ENCODE measurements at regions not wholly inside any gene's neighbourhood (a gene's known extent, or its start where the extent isn't known, plus 50 kb on each side); places are given as distances from the start of the nearest gene placed in this dataset.

DNA sequence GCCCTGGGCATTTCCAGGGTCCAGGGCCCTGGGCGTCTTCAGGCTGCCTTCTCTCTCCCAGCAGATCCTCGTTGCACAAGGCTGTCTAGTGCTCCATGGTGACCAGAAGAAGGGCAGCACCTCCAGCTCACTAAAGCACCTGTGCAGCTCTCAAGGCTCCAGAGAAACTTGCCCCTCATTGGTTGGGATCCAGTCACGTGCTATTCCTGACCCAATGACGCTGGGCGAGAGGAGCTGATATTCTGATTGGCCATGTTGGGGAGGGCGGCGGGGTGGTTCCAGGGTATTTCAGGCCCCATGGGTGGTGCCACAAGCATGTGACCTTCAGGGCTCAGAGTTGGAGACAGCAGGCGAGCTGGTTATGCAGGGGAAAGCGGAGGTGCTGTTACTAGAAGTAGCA lies 309.1 kb downstream of the TOX3 start:
- DNase-seq (ENCODE audit: low read depth in 2 of 3, low spot score in 1 of 3): no peak

DNA sequence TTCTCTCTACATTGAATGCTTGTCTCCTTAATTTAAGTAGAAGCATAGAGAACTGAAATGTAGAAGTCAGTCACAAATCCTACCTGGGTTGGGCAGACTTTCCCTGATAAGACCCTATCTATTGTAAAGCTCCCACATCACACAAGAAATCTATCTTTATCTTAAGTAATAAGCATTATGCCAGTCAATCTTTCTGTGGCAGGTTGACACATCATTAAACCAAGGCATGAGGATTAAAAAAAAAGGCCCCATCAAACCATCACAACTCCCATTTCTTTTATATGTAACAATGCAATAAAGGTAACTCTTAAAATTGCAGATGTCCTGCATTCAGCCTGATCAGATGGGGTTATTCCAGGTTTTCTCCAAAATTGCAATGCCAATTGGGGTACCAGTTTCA lies 311.8 kb downstream of the TOX3 start:
- no peak for DNase-seq (ENCODE audit: low read depth in 2 of 3, low spot score in 1 of 3)

DNA sequence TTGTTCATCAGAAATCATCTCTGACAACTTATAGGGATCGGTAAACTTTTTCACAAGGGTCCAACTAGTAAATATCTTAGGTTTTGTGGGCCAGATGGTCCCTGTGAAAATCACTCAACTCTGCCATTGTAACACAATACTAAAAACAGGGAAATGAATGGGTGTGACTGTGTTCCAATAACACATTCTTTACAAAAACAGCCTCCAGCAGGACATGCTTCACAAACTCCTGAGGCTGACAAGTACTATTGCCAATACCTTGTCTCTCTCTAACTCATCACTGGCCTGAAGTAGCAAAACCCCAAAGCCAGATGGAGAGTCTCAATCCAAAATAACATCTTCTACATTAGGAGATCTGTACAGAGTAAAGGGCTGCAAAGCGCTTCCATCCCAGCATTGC lies 312.3 kb downstream of the TOX3 start:
- no peak for DNase-seq (ENCODE audit: low read depth in 2 of 3, low spot score in 1 of 3)

DNA sequence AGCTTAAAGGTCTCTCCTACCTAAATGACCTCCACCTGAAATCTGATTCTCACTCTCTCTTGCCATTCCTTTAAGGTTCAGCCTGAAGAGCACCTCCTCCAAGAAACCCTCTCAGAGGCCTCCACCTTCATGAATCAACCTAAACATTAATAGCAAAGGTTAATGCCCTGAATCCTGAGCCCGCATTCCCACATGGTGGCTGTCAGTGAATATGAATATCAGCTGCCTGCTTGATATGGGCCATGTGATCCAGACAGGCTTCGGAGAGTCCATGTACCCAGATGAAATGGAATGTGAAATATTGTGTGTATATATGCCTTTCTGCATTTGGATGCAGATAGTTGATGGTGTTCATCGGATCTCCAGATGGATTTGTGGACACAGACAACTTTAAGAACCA lies 317.5 kb downstream of the TOX3 start:
- DNase-seq (ENCODE audit: low read depth in 2 of 3, low spot score in 1 of 3): no peak

DNA sequence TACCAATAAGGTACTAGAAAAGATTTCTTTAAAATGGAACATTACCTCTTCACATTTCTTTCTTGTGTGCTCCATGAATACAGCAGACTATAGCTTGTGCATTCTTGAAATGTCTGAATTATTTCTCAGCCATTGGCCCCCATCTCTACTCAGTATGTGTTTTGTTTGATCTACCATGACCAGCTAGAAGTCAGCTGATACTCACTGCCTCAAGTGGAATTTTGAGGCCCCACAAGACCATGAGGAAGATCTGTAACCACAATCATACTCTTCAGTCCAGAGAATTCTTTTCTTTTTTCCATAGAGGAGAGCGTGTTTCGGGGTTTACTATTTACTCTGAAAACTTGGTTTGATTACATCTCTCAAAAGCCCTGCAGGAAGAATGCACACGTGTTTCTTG lies 319.1 kb downstream of the TOX3 start:
- DNase-seq (ENCODE audit: low read depth in 2 of 3, low spot score in 1 of 3): no peak

DNA sequence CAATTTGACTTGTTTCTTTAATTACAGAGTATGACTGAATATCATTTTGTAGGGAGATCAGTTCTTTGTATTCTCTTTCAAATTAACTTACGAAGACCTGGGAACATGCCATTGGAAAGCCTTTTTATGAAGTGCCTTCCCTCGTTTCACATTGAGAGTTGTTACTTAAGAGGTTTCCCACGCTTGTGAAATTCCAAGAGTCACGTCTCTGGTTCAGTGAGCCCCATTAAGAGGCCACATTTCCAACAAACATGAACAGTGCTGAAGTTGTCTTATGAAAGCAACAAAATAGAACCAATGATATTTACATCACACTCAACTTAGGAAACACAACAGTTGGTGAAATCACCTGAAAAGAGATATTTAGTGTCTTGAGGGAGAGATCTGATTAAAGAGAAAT lies 334.1 kb downstream of the TOX3 start:
- no peak for DNase-seq (ENCODE audit: low read depth in 2 of 3, low spot score in 1 of 3)

DNA sequence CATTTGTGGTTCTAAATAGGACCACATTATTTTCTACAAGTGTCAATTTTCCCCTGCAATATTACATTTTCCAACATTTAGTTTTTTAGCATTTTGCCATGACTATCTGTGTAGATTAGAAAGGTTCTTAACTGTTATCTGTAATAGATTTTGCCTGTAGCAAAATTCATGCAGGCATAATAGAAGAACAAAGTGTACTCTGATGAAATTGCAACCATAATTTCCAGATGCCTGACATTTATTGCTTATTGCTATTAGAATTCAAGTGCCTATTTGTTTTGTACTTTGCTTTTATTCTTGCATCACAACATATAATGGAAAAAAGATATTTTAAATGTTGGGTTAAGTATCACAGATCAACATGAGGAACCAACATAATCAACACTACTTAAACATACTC lies 337.7 kb downstream of the TOX3 start:
- no peak for DNase-seq (ENCODE audit: low read depth in 2 of 3, low spot score in 1 of 3)

DNA sequence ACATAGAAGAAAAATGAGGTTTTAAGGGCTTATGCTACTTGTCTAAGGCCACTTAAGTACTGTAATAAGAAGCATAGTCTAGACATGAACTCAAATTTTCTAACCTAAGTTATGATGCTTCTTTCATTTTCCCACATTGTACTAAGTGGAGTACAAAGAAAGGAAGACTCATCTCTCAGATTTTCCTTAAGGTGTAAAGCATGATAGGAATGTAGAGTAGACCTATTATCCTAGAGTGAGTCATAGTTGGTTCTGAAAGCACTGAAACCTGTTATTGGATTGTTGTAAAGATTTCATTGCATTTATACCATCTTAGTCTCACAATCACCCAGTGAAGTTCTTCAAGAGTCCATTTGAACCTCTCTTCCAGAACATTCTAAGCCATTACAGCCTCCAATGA lies 343.8 kb downstream of the TOX3 start:
- DNase-seq (ENCODE audit: low read depth in 2 of 3, low spot score in 1 of 3): no peak

DNA sequence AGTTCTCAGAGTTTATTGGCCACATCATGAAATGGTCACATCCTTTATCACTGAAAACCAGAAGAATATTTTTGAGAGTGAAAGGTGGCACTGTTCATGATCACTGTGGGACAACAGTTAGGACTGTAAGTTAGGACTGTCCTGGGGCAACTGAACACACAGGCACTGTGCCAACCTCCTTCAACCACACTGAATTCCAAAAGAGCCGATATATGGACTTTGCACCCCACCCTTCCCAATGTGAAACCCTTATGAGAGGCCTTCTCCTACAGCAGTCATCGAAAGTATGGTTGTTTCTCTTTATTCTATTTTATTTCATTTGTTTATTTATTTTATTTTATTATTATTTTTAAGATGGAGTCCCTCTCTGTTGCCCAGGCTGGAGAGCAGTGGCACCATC lies 353.5 kb downstream of the TOX3 start:
- DNase-seq (ENCODE audit: low read depth in 2 of 3, low spot score in 1 of 3): no peak

DNA sequence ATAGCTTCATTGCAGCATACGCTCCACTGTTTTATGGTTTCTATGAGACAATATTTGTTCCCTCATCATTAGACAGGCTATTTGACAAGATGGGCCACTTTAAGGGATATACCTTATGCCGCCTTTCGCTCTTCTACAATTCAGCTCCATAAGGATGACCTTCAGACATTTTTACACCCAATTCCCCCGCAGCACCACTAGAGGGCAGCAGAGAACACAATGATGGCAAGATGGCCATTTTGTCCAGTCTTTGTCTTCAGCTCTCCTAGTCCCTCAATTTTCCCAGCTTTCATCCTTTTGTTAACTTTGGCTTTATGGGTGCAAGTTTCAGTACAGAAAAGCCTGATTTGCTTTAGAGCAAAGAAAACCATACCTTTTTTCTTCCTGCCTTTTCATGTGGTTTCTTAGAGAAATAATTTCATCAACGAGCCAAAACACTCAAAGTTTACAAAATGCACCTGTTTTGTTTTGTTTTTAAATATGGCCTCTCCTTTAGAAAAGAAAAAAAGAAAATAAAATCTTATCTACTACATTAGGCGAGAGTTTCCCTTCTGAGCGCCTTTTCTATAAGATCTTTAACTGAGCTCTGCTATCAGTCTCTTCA lies 355.3 kb downstream of the TOX3 start:
- DNase-seq (ENCODE audit: low read depth in 2 of 3, low spot score in 1 of 3): peak; percentile 22 to 42 (median 30)

DNA sequence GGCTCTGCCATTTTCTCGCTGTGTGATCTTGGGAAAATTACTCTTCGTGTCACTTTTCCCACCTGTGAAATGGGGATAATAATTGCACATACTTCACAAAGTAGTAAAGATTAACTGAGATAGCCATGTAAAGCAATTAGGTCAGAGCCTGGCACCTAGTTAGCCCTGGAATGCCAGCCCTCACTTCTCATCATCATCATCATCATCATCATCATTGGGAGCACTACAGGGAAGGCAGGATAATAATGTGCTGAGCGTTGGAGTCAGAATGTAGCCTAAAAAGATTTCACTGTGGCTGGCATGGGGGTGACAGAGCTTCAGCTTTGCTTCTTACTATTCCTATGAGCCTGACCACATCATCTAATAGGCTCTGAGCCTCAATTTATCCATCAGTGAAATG lies 362.6 kb downstream of the TOX3 start:
- no peak for DNase-seq (ENCODE audit: low read depth in 2 of 3, low spot score in 1 of 3)

DNA sequence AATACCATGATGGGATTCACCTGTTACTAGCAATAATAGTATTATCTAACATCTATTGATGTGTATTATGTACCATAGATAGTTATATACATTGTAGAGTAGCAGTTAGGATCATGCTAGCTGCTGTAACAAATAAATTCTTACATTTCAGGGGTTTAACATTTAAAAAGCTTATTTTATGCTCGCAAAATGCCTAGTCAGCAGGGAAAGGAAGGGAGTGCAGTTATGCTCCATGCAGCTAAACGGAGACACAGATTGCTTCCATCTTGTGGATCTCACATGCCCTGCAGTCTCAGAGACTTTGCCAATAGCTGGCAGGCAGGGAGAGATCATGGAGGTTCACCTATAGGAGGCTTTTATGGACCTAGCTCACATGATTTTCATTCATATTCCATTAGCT lies 364.1 kb downstream of the TOX3 start:
- DNase-seq (ENCODE audit: low read depth in 2 of 3, low spot score in 1 of 3): no peak

DNA sequence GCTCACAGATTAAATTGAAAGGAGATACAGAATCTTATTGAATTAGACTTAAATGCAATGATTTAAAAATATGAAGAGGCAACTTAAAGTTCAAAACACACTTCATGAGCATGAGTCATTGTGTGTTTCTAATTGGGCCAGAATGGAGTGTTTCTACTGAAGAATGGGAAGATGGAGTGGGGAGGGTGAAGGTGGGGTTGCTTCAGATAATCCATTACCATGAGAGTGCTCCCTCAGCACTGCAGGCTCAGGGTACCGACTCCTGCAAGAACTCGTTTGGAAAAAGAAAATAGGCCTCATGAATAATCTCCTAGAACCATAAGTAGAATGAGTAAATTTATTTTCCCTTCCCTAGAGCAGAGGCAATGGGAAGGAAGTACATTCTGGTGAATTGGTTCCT lies 372.8 kb downstream of the TOX3 start:
- DNase-seq (ENCODE audit: low read depth in 2 of 3, low spot score in 1 of 3): no peak

DNA sequence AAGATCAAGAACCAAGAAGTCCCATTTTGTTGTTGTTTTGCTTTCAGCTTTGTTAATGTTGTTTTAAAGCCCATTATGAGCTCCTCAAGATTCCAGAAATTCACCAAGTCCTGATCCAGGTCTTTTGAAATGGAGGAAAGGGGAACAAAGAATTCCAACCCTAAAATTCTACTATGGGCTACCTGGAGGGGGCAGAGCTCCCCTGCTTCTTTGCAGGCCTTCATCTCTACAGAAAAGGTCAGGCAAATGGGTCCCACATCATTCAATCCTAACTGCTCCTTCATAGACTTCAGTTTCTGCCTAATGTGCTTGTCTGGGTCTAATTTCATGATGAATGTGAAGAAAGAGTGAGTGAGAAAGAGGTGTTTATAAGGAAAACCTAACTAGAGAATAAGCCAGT lies 375.5 kb downstream of the TOX3 start:
- DNase-seq (ENCODE audit: low read depth in 2 of 3, low spot score in 1 of 3): no peak

DNA sequence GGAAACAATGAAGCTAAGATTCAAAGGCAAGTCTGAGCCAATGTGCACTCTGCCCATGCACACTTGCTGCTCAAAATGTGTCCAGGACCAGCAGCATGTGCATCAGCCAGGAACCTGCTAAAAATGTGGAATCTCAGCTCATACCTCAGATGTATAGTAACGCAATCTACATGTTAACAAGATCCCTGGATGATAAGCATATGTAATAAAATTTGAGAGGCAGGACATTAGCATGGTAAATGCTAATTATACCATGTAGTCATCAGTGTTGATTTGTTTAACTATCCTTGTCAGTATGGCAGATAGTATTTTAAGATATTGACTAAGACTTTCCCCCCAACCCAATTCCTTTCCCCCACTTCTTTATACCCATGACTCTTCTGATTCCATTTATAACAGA lies 379.6 kb downstream of the TOX3 start:
- DNase-seq (ENCODE audit: low read depth in 2 of 3, low spot score in 1 of 3): no peak

DNA sequence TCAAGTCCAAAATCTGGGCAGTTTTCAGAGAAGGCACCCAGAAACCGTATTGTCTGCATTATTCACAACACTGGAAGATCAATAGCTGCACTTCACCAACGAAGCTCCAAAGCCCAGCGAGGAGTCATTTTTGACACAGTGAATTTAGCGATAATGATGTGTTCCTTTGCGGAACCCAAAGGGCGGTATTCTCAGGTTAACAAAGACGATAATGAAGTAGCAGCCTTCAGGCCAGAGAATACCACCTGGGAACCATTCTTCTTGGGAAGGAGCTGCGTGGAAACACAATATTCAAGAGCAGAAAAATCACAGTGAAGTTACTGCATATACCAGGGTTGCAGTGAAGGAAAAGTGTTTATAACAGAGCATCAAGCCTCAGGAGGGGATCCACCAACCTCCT lies 381.0 kb downstream of the TOX3 start:
- DNase-seq (ENCODE audit: low read depth in 2 of 3, low spot score in 1 of 3): no peak

DNA sequence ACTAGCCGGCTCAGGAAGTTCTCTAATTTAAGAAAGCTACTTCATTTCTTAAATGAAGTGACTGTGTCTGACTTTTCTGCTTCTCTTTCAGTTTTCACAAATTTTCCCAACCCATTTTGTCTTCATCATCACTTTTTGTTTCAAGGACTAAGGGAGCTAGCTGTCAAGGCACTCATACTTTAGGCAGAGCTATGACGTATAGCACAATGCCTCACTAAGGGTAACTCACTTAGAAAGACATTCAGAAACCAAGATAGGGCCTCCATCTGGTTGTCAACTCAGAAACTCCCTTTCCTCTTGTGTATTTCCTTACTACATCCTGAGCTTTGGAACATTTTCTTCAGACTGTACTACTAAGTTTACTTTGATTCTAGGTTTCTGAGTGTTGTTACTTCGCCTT lies 397.9 kb downstream of the TOX3 start:
- DNase-seq (ENCODE audit: low read depth in 2 of 3, low spot score in 1 of 3): no peak

DNA sequence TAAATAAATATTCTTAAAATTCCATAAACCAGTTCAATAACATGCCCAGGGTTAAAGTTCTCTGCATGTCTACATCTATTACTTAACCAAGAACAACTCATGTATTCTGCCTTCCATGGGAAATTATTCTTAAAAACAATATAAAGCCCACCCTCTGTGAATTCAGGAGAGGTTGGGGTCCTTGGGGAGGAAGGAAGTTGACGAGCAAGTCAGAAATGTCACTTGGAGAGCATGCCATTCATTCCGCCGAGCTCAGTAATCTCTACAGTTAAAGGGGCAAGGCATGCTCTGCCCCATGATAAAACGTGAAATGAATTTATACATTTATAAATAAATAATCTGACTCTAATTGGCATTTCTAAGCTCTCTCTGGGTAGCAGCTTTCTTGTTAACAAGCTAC lies 405.1 kb downstream of the TOX3 start:
- DNase-seq (ENCODE audit: low read depth in 2 of 3, low spot score in 1 of 3): no peak

DNA sequence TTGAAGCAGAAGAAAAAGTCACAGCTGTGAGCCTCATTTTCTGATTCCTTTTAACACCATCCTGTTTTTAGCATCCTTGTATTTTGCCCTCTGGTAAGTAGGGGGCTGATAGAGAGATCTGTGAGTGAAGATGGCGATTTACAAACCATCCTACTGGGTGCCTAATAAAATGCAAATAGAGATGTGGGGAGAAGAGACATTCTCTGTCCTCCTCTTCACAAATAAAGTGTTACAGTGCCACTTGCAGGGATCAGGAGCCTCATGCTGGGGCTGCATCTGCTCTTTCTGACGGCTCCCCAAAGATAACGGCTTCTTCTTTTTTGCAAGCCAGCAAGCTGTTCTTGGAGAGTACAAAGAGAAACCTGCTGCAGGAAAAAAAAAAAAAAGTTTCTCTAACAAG lies 418.6 kb downstream of the TOX3 start:
- no peak for DNase-seq (ENCODE audit: low read depth in 2 of 3, low spot score in 1 of 3)

DNA sequence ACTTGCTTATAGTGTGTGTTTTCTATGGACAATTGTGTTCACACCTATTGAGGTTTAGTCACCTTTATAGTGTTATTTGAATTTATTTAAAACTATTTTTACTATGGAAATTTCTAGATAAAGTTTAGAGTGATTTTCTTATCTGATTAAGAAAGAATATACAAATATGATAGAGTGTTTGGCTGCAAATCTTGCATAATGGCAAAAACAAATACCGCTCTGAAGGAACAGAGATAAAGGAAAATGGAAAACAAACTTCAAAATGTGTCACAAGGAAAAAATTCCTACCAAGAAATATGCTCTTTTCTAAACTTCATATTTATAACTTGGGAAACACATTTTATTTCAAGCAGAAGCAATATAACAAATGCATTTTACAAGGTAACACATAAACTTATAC lies 423.1 kb downstream of the TOX3 start:
- DNase-seq (ENCODE audit: low read depth in 2 of 3, low spot score in 1 of 3): no peak

DNA sequence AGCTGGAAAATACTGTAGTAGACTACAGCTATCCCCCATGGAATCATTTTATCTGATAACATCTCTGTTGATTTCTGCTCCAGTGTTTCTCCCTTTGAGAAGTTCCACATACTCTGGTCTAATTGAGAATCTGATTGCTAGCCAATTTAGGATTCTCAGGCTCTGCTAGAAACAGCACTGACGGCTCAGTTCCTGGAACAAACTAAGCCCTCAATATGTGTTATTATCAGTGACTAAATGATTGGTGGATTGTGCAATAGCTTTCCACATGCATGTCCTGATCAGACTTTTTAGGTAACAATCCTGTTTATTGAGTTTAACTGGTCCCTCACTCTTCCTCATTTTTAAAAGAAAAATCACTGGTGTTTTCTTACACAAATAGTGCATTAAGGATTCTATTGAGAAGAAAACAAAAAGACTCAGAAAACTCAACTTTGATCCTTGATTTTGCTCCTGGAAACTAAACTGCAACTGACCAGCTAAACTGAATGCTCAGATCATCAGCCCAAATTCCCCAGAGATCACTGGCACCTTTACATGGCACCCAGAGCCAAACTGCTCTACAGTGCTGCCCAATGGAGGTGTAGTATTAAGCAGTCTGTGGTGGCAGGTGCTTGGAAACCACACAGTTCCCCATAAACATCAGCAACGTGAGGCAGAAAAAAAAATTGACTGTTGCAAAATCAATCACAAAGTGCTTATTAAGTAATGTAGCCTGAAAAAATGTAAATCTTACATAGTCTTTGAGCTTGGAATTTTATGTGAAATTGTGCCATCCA lies 423.7 kb downstream of the TOX3 start:
- no peak for DNase-seq (ENCODE audit: low read depth in 2 of 3, low spot score in 1 of 3)

DNA sequence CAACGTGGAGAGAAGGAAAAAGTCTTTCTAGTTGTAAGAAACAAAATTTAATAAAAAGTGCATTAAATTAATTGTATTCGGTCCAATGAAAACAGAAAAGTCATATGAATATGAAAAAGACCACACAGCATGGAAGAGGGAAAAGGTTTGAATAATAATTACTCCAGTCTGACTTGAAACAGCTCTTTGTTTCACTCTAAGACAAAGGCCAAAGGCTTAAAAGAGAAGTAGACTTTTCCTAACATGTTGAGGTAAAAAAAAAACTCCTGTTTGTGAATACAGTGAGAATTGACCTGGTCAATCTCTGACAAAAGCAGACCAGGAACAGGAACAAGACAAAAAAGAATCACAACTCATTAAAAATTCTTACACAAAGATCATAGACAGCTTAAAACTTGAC lies 429.8 kb downstream of the TOX3 start:
- DNase-seq (ENCODE audit: low read depth in 2 of 3, low spot score in 1 of 3): no peak

DNA sequence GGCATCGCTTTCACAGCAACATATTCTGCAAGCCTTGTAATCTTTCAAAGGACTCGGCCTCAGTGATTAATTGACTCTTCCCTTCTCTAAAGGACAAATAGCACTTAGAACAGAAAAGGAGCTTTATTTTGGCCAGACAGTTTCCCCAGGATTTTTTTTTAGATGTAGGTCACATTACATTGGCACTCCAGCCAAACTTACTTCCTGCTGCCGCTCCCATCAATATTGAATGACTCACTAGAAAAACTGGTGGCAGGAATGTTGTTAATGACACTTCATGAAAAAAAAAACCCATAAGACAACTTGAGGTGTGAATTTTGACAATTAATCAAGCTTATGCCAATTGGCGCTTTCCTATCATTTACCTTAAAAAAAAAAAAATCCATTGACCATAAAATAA lies 432.6 kb downstream of the TOX3 start:
- no peak for DNase-seq (ENCODE audit: low read depth in 2 of 3, low spot score in 1 of 3)
